Sigmoid colon (tissue), 4 donors: ENCODE measurements at regions not wholly inside any gene's neighbourhood (a gene's known extent, or its start where the extent isn't known, plus 50 kb on each side); places are given as distances from the start of the nearest gene placed in this dataset.

Experiments used
- EP300 ChIP-seq, 4 donors: sonication (generic); formaldehyde crosslinking; IDR thresholded peaks; one replicate each; pipeline ENCODE4 v1.6.1; 2017; ENCODE audit warnings: antibody characterized with exemption in 4 of 4
- POLR2A ChIP-seq, 2 donors: fragments of 450-650 bp; IDR thresholded peaks; one replicate each; pipeline ENCODE4 v1.6.1; 2016; ENCODE audit warnings: antibody characterized with exemption in 2 of 2, mild to moderate bottlenecking in 2 of 2, moderate library complexity in 2 of 2
- POLR2AphosphoS5 ChIP-seq, 4 donors: sonication (generic); formaldehyde crosslinking; IDR thresholded peaks; one replicate each; pipeline ENCODE4 v1.6.1; 2017; ENCODE audit warnings: antibody characterized with exemption in 4 of 4
- TF ChIP-seq, protein P1 (sequence below), 4 experiments: fragments of 450-650 bp in 3 of 4; fragments of 200-600 bp in 1 of 4; IDR thresholded peaks; one replicate each; pipeline ENCODE4 v1.5.1; 2016 to 2019; ENCODE audit warnings: antibody characterized with exemption in 4 of 4, mild to moderate bottlenecking in 3 of 4, moderate library complexity in 2 of 4

DNA sequence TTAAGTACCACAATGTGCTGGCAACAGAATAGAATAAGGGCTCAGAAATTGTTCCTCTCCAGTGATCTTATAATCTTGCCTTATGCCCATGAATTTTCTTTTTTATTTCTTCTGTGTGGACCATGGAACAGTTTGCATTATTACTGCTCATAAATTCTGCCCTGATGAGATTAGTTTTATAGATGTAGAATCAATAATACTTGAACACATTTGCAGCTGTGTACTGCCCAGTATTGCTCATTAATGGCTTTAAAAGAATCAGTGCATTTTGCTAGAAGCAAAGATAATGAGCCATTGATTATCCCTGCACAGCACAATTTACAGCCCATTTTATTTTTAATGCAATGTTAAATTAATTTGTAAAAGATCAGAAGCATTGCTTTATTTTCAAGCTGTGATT is 172.3 kb upstream of the STXBP6 start:
- TF ChIP-seq, protein P1, sequence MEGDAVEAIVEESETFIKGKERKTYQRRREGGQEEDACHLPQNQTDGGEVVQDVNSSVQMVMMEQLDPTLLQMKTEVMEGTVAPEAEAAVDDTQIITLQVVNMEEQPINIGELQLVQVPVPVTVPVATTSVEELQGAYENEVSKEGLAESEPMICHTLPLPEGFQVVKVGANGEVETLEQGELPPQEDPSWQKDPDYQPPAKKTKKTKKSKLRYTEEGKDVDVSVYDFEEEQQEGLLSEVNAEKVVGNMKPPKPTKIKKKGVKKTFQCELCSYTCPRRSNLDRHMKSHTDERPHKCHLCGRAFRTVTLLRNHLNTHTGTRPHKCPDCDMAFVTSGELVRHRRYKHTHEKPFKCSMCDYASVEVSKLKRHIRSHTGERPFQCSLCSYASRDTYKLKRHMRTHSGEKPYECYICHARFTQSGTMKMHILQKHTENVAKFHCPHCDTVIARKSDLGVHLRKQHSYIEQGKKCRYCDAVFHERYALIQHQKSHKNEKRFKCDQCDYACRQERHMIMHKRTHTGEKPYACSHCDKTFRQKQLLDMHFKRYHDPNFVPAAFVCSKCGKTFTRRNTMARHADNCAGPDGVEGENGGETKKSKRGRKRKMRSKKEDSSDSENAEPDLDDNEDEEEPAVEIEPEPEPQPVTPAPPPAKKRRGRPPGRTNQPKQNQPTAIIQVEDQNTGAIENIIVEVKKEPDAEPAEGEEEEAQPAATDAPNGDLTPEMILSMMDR (IDR thresholded peaks at IDR 0.05): no peak
- TF ChIP-seq POLR2A (IDR thresholded peaks at IDR 0.05): no peak
- TF ChIP-seq EP300 (IDR thresholded peaks at IDR 0.05): no peak
- TF ChIP-seq POLR2AphosphoS5 (IDR thresholded peaks at IDR 0.05): no peak
